Retinal pigment epithelial cell (primary cell): ENCODE measurements at regions not wholly inside any gene's neighbourhood (a gene's known extent, or its start where the extent isn't known, plus 50 kb on each side); places are given as distances from the start of the nearest gene placed in this dataset.

Source experiments
- DNase-seq: peaks from one replicate; pipeline ENCODE4 v3.0.0-alpha.2; 2010; ENCODE audit warnings: low read depth
- H3K4me3 ChIP-seq: 2 replicates; pipeline ENCODE4 v1.5.1; 2011; ENCODE audit warnings: mild to moderate bottlenecking, low read length, control low read depth, moderate library complexity
- CTCF ChIP-seq: conservative IDR thresholded peaks from 2 replicates; pipeline ENCODE4 v1.5.1; 2011; ENCODE audit warnings: low read depth, low read length, control low read depth, inconsistent platforms

- no peak overlapping the region for H3K4me3 ChIP-seq
- TF ChIP-seq CTCF = no peak
- DNase-seq = peak; percentile 83
These were observed 152.5 kb upstream of the RAI14 start for GRCh38 chr5:34503379-34504253.

GRCh38 chr5:34504967-34505366 is 151.2 kb upstream of the RAI14 start:
- no peak for TF ChIP-seq CTCF
- H3K4me3 ChIP-seq = no peak overlapping the region
- no peak for DNase-seq

- TF ChIP-seq CTCF = no peak
These were observed 150.4 kb upstream of the RAI14 start for GRCh38 chr5:34505731-34506130.

GRCh38 chr5:34507933-34508332 is 148.2 kb upstream of the RAI14 start:
- no peak overlapping the region for H3K4me3 ChIP-seq
- no peak for TF ChIP-seq CTCF
- DNase-seq = no peak

More at GRCh38 chr5:34505731-34506130, 150.4 kb upstream of the RAI14 start:
- no peak for DNase-seq
- no peak overlapping the region for H3K4me3 ChIP-seq

DNA sequence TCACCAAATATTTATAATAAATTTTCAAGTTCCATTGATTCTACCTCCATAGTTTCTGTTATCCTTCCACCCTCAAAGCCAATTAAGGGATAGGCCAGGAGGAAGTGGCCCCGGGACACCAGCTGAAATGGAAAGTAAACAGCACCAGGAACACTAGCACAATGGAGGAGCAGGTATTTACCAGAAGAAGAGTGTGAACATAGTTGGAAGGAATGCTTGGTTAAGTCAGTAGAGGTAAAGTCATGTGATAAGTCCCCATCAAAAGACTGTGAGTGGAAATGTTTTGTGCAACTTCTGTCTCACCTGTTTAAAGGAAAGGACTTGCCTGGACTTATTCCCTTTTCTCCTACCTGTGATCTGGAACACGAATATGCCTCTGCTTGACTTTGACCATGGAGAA is 146.7 kb upstream of the RAI14 start:
- H3K4me3 ChIP-seq = no peak overlapping the region
- DNase-seq = no peak
- no peak for TF ChIP-seq CTCF

DNA sequence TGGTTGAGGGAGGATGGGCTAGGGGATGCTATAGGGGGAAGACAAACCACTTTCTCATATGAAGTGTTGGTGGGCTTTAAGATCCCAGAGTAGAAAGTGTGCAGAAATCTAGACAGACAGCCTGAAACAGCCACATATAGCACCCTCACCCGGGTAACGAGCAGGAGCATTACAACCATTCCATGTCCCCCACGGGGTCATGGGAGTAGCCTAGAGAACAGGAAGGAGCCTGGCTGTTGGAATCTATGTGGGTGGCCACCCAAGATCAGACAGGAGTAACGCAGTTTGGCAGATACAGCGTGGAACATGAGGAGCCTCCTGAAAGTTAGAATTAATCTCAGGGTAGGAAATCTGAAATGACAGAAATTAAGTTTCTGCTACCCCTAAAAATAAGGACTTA is 146.1 kb upstream of the RAI14 start:
- no peak for DNase-seq
- no peak for TF ChIP-seq CTCF

DNA sequence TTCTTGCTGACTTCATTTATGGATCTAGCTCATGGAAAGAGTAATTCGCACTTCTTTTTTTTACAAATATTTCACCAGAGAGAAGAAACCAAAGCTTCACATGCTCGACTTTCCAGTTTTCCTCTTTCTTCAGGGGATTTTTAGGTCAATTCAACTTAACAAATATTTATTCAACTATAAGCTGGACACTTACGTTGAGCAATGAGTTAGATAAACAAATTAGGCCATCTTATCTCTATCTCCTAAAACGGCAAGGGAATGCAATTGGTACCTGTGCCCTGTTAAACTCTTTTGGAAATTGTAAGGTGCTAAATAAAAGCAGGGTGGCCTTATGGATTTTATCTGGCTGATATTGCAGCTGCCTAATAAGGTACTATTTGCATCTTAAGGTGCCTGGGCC is 145.1 kb upstream of the RAI14 start:
- TF ChIP-seq CTCF = no peak
- DNase-seq = no peak
- H3K4me3 ChIP-seq = no peak overlapping the region

More for the DNA sequence above, 146.1 kb upstream of the RAI14 start:
- no peak overlapping the region for H3K4me3 ChIP-seq
